ENCODE measurements at regions not wholly inside any gene's neighbourhood (a gene's known extent, or its start where the extent isn't known, plus 50 kb on each side); places are given as distances from the start of the nearest gene placed in this dataset.

- TF ChIP-seq EZH2 (IDR thresholded peaks at IDR 0.05; ENCODE audit: low read length, missing control alignments) (no peak), CTCF (conservative IDR thresholded peaks at IDR 0.05 in 1 of 2, IDR thresholded peaks at IDR 0.05 in 1 of 2; ENCODE audit: low read depth in 1 of 2, low read length in 2 of 2) (no peak)
These were observed 340.6 kb downstream of the KCNRG start for GRCh38 chr13:50355797-50356196.

All from fibroblast of lung (primary cell).